ENCODE measurements at regions not wholly inside any gene's neighbourhood (a gene's known extent, or its start where the extent isn't known, plus 50 kb on each side); places are given as distances from the start of the nearest gene placed in this dataset.
A peak's percentile ranks its signal among the peaks of the same experiment; 100 is the strongest.

GRCh38 chr18:79624356-79625170 is 55.0 kb upstream of the CTDP1 start:
- TF ChIP-seq USF1 (IDR thresholded peaks at IDR 0.05) (0 out of 2 replicates have a peak, but pooled peaks have one; percentile 31), CREB1 (IDR thresholded peaks at IDR 0.05; ENCODE audit: low read depth) (no peak), MAX (IDR thresholded peaks at IDR 0.05) (no peak), REST (IDR thresholded peaks at IDR 0.05; ENCODE audit: low read depth) (no peak)

GRCh38 chr18:79625195-79625923 is 54.2 kb upstream of the CTDP1 start:
- no peak for TF ChIP-seq EGR1 (IDR thresholded peaks at IDR 0.05)
- no peak for TF ChIP-seq CEBPB (IDR thresholded peaks at IDR 0.05)
- TF ChIP-seq FOXM1 (IDR thresholded peaks at IDR 0.05; ENCODE audit: borderline replicate concordance, low read depth), result no peak
- no peak for TF ChIP-seq RAD21 (IDR thresholded peaks at IDR 0.05; ENCODE audit: low read depth)
- no peak for TF ChIP-seq TAF1 (IDR thresholded peaks at IDR 0.05; ENCODE audit: low read depth)
- no peak for TF ChIP-seq REST (IDR thresholded peaks at IDR 0.05; ENCODE audit: low read depth)
- TF ChIP-seq TCF12 (IDR thresholded peaks at IDR 0.05; ENCODE audit: low read depth), result no peak
- no peak for TF ChIP-seq MAX (IDR thresholded peaks at IDR 0.05)
- no peak for TF ChIP-seq NFIC (IDR thresholded peaks at IDR 0.05)
- no peak for TF ChIP-seq USF1 (IDR thresholded peaks at IDR 0.05)
- no peak for TF ChIP-seq ZBTB7A (IDR thresholded peaks at IDR 0.05; ENCODE audit: low read depth)

- no peak for TF ChIP-seq USF1 (IDR thresholded peaks at IDR 0.05)
- TF ChIP-seq NFIC (IDR thresholded peaks at IDR 0.05), result no peak
- no peak for TF ChIP-seq MAX (IDR thresholded peaks at IDR 0.05)
- no peak for TF ChIP-seq REST (IDR thresholded peaks at IDR 0.05; ENCODE audit: low read depth)
- no peak for TF ChIP-seq TEAD4 (IDR thresholded peaks at IDR 0.05)
- no peak for TF ChIP-seq CEBPB (IDR thresholded peaks at IDR 0.05)
- TF ChIP-seq EP300 (IDR thresholded peaks at IDR 0.05; ENCODE audit: borderline replicate concordance), result no peak
- TF ChIP-seq CREB1 (IDR thresholded peaks at IDR 0.05; ENCODE audit: low read depth), result no peak
- no peak for TF ChIP-seq EGR1 (IDR thresholded peaks at IDR 0.05)
- TF ChIP-seq ZBTB7A (IDR thresholded peaks at IDR 0.05; ENCODE audit: low read depth), result no peak
- no peak for TF ChIP-seq RAD21 (IDR thresholded peaks at IDR 0.05; ENCODE audit: low read depth)
- no peak for TF ChIP-seq FOXM1 (IDR thresholded peaks at IDR 0.05; ENCODE audit: borderline replicate concordance, low read depth)
- no peak for TF ChIP-seq YY1 (IDR thresholded peaks at IDR 0.05; ENCODE audit: low read depth)
- no peak for TF ChIP-seq TCF12 (IDR thresholded peaks at IDR 0.05; ENCODE audit: low read depth)
Measured at GRCh38 chr18:79625924-79626561, 53.6 kb upstream of the CTDP1 start.

Data from Ishikawa (cell line).